ENCODE measurements at regions not wholly inside any gene's neighbourhood (a gene's known extent, or its start where the extent isn't known, plus 50 kb on each side); places are given as distances from the start of the nearest gene placed in this dataset.
A peak's percentile ranks its signal among the peaks of the same experiment; 100 is the strongest.

- H2AFZ ChIP-seq = no peak overlapping the region
- no peak for TF ChIP-seq CTCF (IDR thresholded peaks at IDR 0.05; ENCODE audit: poor library complexity)
- TF ChIP-seq EZH2 (IDR thresholded peaks at IDR 0.05; ENCODE audit: borderline replicate concordance) = no peak
- no peak for TF ChIP-seq EZH2phosphoT487 (IDR thresholded peaks at IDR 0.05; ENCODE audit: low read depth, severe bottlenecking, unreplicated experiment)
- no peaks in the 10 kb centered on the region for H3K4me1 ChIP-seq (ENCODE audit: insufficient read depth)
- DNase-seq (ENCODE audit: low spot score) = no peak
- no peak overlapping the region for H3K4me2 ChIP-seq
- H3K4me3 ChIP-seq = no peak overlapping the region
- no peaks in the 10 kb centered on the region for H3K27me3 ChIP-seq
- no peaks in the 10 kb centered on the region for H3K36me3 ChIP-seq (replicated peaks; ENCODE audit: insufficient read depth, low read depth)
- no peaks in the 10 kb centered on the region for H3K79me2 ChIP-seq
- no peaks in the 10 kb centered on the region for H3K9me3 ChIP-seq (ENCODE audit: low read depth)
- 68% methylated on average over 4 of the region's 4 CpGs for WGBS (ENCODE audit: low lambda C conversion rate, missing lambda C conversion rate)
- no peak overlapping the region for H3K27ac ChIP-seq
- no peaks in the 10 kb centered on the region for H3K9me2 ChIP-seq (replicated peaks; ENCODE audit: insufficient read depth)
- H4K20me1 ChIP-seq (ENCODE audit: insufficient read depth, poor library complexity, severe bottlenecking) = no peaks in the 10 kb centered on the region
Observed at GRCh38 chr4:107197121-107197520, 161.0 kb upstream of the DKK2 start.

GRCh38 chr4:107196312-107196711 lies 160.2 kb upstream of the DKK2 start:
- H4K20me1 ChIP-seq (ENCODE audit: insufficient read depth, poor library complexity, severe bottlenecking) = no peaks in the 10 kb centered on the region
- 93% methylated on average over 2 of the region's 2 CpGs for WGBS (ENCODE audit: low lambda C conversion rate, missing lambda C conversion rate)
- no peaks in the 10 kb centered on the region for H3K9me2 ChIP-seq (replicated peaks; ENCODE audit: insufficient read depth)
- no peaks in the 10 kb centered on the region for H3K36me3 ChIP-seq (replicated peaks; ENCODE audit: insufficient read depth, low read depth)
- no peak overlapping the region for H2AFZ ChIP-seq
- no peaks in the 10 kb centered on the region for H3K9me3 ChIP-seq (ENCODE audit: low read depth)
- TF ChIP-seq EZH2 (IDR thresholded peaks at IDR 0.05; ENCODE audit: borderline replicate concordance) (no peak), CTCF (IDR thresholded peaks at IDR 0.05; ENCODE audit: poor library complexity) (no peak), EZH2phosphoT487 (IDR thresholded peaks at IDR 0.05; ENCODE audit: low read depth, severe bottlenecking, unreplicated experiment) (no peak)
- H3K4me1 ChIP-seq (ENCODE audit: insufficient read depth) = no peaks in the 10 kb centered on the region
- no peaks in the 10 kb centered on the region for H3K79me2 ChIP-seq
- no peak overlapping the region for H3K4me2 ChIP-seq
- H3K27me3 ChIP-seq = no peaks in the 10 kb centered on the region
- no peak overlapping the region for H3K27ac ChIP-seq
- no peak overlapping the region for H3K4me3 ChIP-seq
- no peak for DNase-seq (ENCODE audit: low spot score)

- Histone ChIP-seq H3K4me3 (no peak overlapping the region), H3K9me2 (replicated peaks; ENCODE audit: insufficient read depth) (no peaks in the 10 kb centered on the region), H3K4me1 (ENCODE audit: insufficient read depth) (no peaks in the 10 kb centered on the region), H4K20me1 (ENCODE audit: insufficient read depth, poor library complexity, severe bottlenecking) (no peaks in the 10 kb centered on the region), H2AFZ (peak overlapping the region; percentile 14), H3K27ac (no peak overlapping the region), H3K36me3 (replicated peaks; ENCODE audit: insufficient read depth, low read depth) (no peaks in the 10 kb centered on the region), H3K79me2 (no peaks in the 10 kb centered on the region), H3K27me3 (no peaks in the 10 kb centered on the region), H3K4me2 (no peak overlapping the region), H3K9me3 (ENCODE audit: low read depth) (no peaks in the 10 kb centered on the region)
- no peak for DNase-seq (ENCODE audit: low spot score)
- TF ChIP-seq CTCF (IDR thresholded peaks at IDR 0.05; ENCODE audit: poor library complexity) (no peak), EZH2 (IDR thresholded peaks at IDR 0.05; ENCODE audit: borderline replicate concordance) (no peak), EZH2phosphoT487 (IDR thresholded peaks at IDR 0.05; ENCODE audit: low read depth, severe bottlenecking, unreplicated experiment) (no peak)
- 42% methylated on average over 4 of the region's 4 CpGs for WGBS (ENCODE audit: low lambda C conversion rate, missing lambda C conversion rate)
Observed at GRCh38 chr4:107194005-107194404, 157.9 kb upstream of the DKK2 start.

- Histone ChIP-seq H3K9me2 (replicated peaks; ENCODE audit: insufficient read depth) (no peaks in the 10 kb centered on the region), H3K4me2 (no peak overlapping the region), H3K4me1 (ENCODE audit: insufficient read depth) (no peaks in the 10 kb centered on the region), H3K36me3 (replicated peaks; ENCODE audit: insufficient read depth, low read depth) (no peaks in the 10 kb centered on the region), H3K79me2 (no peaks in the 10 kb centered on the region), H3K4me3 (no peak overlapping the region), H3K9me3 (ENCODE audit: low read depth) (no peaks in the 10 kb centered on the region), H3K27ac (no peak overlapping the region), H3K27me3 (no peaks in the 10 kb centered on the region), H2AFZ (no peak overlapping the region), H4K20me1 (ENCODE audit: insufficient read depth, poor library complexity, severe bottlenecking) (no peaks in the 10 kb centered on the region)
- WGBS (ENCODE audit: low lambda C conversion rate, missing lambda C conversion rate) = 90% methylated on average over 6 of the region's 6 CpGs
- TF ChIP-seq CTCF (IDR thresholded peaks at IDR 0.05; ENCODE audit: poor library complexity) (no peak), EZH2phosphoT487 (IDR thresholded peaks at IDR 0.05; ENCODE audit: low read depth, severe bottlenecking, unreplicated experiment) (no peak), EZH2 (IDR thresholded peaks at IDR 0.05; ENCODE audit: borderline replicate concordance) (no peak)
- no peak for DNase-seq (ENCODE audit: low spot score)
Observed at GRCh38 chr4:107192601-107193000, 156.5 kb upstream of the DKK2 start.

All from hepatocyte (in vitro differentiated cells).